Body of pancreas (tissue), 4 donors: ENCODE measurements at regions not wholly inside any gene's neighbourhood (a gene's known extent, or its start where the extent isn't known, plus 50 kb on each side); places are given as distances from the start of the nearest gene placed in this dataset.
"Not testable (repeated sequence)": the region's sequence is repeated elsewhere in the genome, so short reads cannot be mapped to it uniquely, and the experiment has no call there.

Experiments used
- ATAC-seq: fragments of 150-250 bp; one replicate; pipeline ENCODE4 v1.9.1; 2016
- DNase-seq, 4 donors: peaks; one replicate each; pipeline ENCODE4 v3.0.0-alpha.2; 2019
- H3K27ac ChIP-seq, 4 donors: fragments of 200-600 bp; sonication (generic); 1 replicate in 3 of 4; 2 replicates in 1 of 4; pipeline versions ENCODE4 v1.5.1 to v1.6.1; 2016 to 2019; ENCODE audit warnings: mild to moderate bottlenecking in 1 of 4, mixed read lengths in 1 of 4, moderate library complexity in 1 of 4
- H3K27me3 ChIP-seq, 2 donors: fragments of 200-600 bp; sonication (generic); one replicate each; pipeline ENCODE4 v1.6.0; 2016; ENCODE audit warnings: mild to moderate bottlenecking in 1 of 2
- H3K36me3 ChIP-seq, 2 donors: fragments of 200-600 bp; sonication (generic); replicated peaks in 1 of 2; 2 replicates each; pipeline ENCODE4 v1.5.1; 2016; ENCODE audit warnings: low read depth in 2 of 2; ENCODE audit not compliant: insufficient read depth in 1 of 2
- H3K4me1 ChIP-seq: fragments of 200-600 bp; sonication (generic); one replicate; pipeline ENCODE4 v1.6.0; 2016
- H3K4me3 ChIP-seq, 2 donors: fragments of 200-600 bp; sonication (generic); 1 replicate in 1 of 2; 2 replicates in 1 of 2; pipeline ENCODE4 v1.5.1; 2016 to 2019
- H3K9me3 ChIP-seq, 3 donors: fragments of 200-600 bp; sonication (generic); 1 replicate in 2 of 3; 2 replicates in 1 of 3; pipeline ENCODE4 v1.5.1; 2016
- POLR2A ChIP-seq, 3 donors: fragments of 450-650 bp; IDR thresholded peaks; one replicate each; pipeline ENCODE4 v1.6.1; 2016; ENCODE audit warnings: antibody characterized with exemption in 3 of 3, mild to moderate bottlenecking in 2 of 3
- WGBS, 2 donors: methylation state at CpG; one replicate each; pipeline ENCODE4 v1.1.5; 2017; 5-methylcytosine and 5-hydroxymethylcytosine counted together
- intact Hi-C: fragments of 100-400 bp; cut with DNase I; formaldehyde crosslinking; loops from one replicate; pipeline ENCODE4 v1.15.1; 2023
- TF ChIP-seq, protein P1 (sequence below), 7 experiments: fragments of 450-650 bp in 4 of 7; fragments of 200-600 bp in 3 of 7; sonication (generic) in 3 of 7; IDR thresholded peaks; one replicate each; pipeline ENCODE4 v1.5.1; 2016 to 2019; ENCODE audit warnings: antibody characterized with exemption in 7 of 7

- intact Hi-C loops = no loop called here
- Histone ChIP-seq H3K36me3 (no peaks in the 10 kb centered on the region), H3K4me3 (no peak overlapping the region), H3K27ac (no peak overlapping the region), H3K9me3 (no peaks in the 10 kb centered on the region), H3K27me3 (no peaks in the 10 kb centered on the region), H3K4me1 (no peaks in the 10 kb centered on the region)
- DNase-seq (no peak), ATAC-seq (no peak)
- 66 to 69% methylated on average over 4 of the region's 4 CpGs for WGBS, 2 donors
- TF ChIP-seq, protein P1, sequence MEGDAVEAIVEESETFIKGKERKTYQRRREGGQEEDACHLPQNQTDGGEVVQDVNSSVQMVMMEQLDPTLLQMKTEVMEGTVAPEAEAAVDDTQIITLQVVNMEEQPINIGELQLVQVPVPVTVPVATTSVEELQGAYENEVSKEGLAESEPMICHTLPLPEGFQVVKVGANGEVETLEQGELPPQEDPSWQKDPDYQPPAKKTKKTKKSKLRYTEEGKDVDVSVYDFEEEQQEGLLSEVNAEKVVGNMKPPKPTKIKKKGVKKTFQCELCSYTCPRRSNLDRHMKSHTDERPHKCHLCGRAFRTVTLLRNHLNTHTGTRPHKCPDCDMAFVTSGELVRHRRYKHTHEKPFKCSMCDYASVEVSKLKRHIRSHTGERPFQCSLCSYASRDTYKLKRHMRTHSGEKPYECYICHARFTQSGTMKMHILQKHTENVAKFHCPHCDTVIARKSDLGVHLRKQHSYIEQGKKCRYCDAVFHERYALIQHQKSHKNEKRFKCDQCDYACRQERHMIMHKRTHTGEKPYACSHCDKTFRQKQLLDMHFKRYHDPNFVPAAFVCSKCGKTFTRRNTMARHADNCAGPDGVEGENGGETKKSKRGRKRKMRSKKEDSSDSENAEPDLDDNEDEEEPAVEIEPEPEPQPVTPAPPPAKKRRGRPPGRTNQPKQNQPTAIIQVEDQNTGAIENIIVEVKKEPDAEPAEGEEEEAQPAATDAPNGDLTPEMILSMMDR (IDR thresholded peaks at IDR 0.05) = no peak
- TF ChIP-seq POLR2A (IDR thresholded peaks at IDR 0.05) = no peak
Observed at GRCh38 chr2:226461981-226462380, 337.6 kb downstream of the IRS1 start.

DNA sequence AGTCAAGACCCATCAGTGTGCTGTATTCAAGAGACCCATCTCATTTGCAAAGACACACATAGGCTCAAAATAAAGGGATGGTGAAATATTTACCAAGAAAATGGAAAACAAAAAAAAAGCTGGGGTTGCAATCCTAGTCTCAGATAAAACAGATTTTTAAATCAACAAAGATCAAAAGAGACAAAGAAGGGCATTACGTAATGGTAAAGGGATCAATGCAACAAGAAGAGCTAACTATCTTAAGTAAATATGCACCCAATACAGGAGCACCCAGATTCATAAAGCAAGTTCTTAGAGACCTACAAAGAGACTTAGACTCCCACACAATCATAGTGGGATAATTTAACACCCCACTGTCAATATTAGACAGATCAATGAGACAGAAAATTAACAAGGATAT, 343.5 kb downstream of the IRS1 start:
- WGBS, 2 donors = 77 to 88% methylated on average over 1 of the region's 1 CpG
- ATAC-seq, H3K4me1 ChIP-seq, DNase-seq, H3K4me3 ChIP-seq, H3K36me3 ChIP-seq, intact Hi-C loops, H3K9me3 ChIP-seq, H3K27ac ChIP-seq, H3K27me3 ChIP-seq: not testable (repeated sequence)

DNA sequence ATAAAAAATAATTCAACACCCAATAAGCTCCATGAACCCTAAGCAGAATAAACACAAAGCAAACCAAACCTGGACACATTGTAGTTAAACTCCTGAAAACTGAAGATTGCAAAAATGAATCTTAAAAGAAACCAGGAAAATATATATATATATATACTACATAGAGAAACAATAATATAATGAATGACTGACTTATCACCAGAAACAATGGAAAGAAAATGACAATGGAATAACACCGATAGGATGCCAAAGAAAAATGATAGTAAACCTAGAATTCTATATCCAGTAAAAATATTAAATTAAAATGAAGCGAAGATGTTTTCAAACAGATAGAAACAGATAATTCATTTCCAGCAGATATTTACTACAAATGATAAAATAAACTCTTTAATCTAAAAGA, 346.9 kb downstream of the IRS1 start:
- WGBS, 2 donors = 84 to 93% methylated on average over 2 of the region's 2 CpGs
- TF ChIP-seq, protein P1 (IDR thresholded peaks at IDR 0.05) = no peak
- TF ChIP-seq POLR2A (IDR thresholded peaks at IDR 0.05) = no peak
- Histone ChIP-seq H3K4me3 (no peak overlapping the region), H3K4me1 (peaks cover 1% of the 10 kb centered on the region), H3K36me3 (no peaks in the 10 kb centered on the region), H3K27ac (no peak overlapping the region), H3K9me3 (no peaks in the 10 kb centered on the region), H3K27me3 (no peaks in the 10 kb centered on the region)
- ATAC-seq (no peak), DNase-seq (no peak)
- intact Hi-C loops = no loop called here

DNA sequence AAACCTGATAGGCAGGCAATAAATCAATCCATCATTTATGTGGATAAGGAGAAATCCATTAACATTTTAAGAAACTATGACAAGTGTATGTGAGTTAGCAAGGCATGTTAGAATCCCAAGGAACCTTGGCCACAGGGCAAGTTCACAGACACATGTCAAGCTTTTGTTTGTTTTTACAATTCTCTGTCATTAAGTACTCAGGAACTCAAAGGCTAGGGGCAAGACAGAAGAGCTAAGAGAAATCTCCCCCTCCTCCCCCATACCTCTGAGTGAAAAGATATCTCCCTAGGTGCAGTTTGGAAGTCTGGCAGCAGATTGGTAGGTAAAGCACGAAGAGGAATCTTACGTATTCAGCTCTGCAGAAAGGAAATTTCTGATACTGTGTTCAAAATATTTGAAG, 348.1 kb downstream of the IRS1 start:
- H3K4me1 ChIP-seq = peaks cover 8% of the 10 kb centered on the region
- intact Hi-C loops = no loop called here
- no peak for DNase-seq
- no peak for ATAC-seq
- no peaks in the 10 kb centered on the region for H3K27me3 ChIP-seq
- no peak overlapping the region for H3K27ac ChIP-seq
- no peaks in the 10 kb centered on the region for H3K9me3 ChIP-seq
- WGBS, 2 donors = 88 to 92% methylated on average over 2 of the region's 2 CpGs
- H3K4me3 ChIP-seq = no peak overlapping the region
- no peaks in the 10 kb centered on the region for H3K36me3 ChIP-seq
- no peak for TF ChIP-seq POLR2A (IDR thresholded peaks at IDR 0.05)
- TF ChIP-seq, protein P1 (IDR thresholded peaks at IDR 0.05) = no peak

GRCh38 chr2:226450141-226450540, 349.5 kb downstream of the IRS1 start:
- peaks cover 8% of the 10 kb centered on the region for H3K4me1 ChIP-seq
- no peaks in the 10 kb centered on the region for H3K9me3 ChIP-seq
- no peaks in the 10 kb centered on the region for H3K27me3 ChIP-seq
- WGBS, 2 donors = 87 to 94% methylated on average over 6 of the region's 6 CpGs
- no peak overlapping the region for H3K27ac ChIP-seq
- intact Hi-C loops = no loop called here
- no peak for TF ChIP-seq POLR2A (IDR thresholded peaks at IDR 0.05)
- TF ChIP-seq, protein P1 (IDR thresholded peaks at IDR 0.05) = no peak
- ATAC-seq (no peak), DNase-seq (no peak)
- no peak overlapping the region for H3K4me3 ChIP-seq
- H3K36me3 ChIP-seq = no peaks in the 10 kb centered on the region
